ENCODE measurements at regions not wholly inside any gene's neighbourhood (a gene's known extent, or its start where the extent isn't known, plus 50 kb on each side); places are given as distances from the start of the nearest gene placed in this dataset.

DNA sequence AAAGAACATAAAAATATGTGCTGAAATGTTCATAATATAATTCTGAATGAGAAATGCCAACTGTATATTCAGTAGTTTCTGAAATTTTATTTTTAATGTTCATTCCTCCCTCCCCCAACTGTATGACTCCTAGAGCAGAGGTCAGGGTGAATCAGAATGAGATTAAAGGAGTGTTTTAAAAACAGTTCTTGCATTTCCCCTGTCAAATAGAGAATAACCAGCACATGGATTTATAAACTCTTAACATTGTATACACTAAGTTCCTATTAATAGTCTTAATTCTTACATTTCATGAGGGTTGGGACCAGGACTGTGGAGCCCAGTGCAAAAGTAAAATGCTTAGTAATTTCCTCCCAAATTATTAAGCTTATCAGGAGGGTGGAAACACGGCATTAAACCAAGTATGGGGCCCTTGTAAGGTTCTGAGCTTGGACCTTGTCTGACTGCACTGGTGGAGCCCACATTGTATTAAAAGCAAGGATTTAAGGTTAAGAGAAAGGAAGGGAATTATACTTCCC, 474.6 kb upstream of the RAG2 start:
- peak; percentile 2 for DNase-seq (ENCODE audit: low read depth)

GRCh38 chr11:37050311-37050710, 452.3 kb upstream of the RAG2 start:
- DNase-seq (ENCODE audit: low read depth) = no peak

DNA sequence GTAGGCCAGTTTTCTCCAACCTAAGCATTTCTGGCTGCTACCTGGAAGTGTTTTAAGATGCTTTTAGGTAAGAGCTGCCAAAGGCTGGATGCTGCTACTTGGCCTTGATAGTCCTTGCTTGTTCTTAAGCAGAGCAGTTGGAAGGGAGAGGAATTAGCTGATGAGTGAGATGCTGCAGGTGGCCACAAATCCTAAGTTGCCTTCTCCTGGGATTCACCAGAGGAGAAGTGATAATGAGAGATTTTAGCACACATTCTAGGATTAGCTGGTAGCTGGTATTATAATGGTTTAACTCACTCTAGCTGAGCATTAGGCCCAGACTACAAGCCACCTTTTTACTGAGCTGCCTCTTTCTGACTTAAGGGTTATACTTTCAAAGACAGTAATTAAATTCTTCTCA, 442.9 kb upstream of the RAG2 start:
- DNase-seq (ENCODE audit: low read depth) = no peak

DNA sequence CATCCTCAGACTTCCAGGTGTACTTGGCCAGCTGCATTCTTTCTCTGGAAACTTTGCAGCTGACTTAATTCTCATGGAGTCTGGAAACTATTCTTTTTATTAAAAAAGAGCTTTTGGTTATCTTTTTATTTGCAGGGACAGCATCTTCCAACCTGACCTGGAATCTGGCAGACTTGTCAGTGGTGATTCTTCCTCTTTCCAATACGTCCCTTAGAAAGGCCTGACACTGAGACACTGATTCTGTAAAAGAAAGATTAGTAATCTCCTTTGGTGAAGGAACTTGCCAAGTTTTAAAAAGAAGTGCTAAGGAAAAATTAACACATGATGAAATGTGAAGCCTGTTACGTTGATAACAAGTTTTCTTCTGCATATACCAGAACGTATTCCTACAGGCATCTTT, 440.9 kb upstream of the RAG2 start:
- no peak for DNase-seq (ENCODE audit: low read depth)

GRCh38 chr11:37026741-37027140, 428.7 kb upstream of the RAG2 start:
- DNase-seq (ENCODE audit: low read depth) = no peak

GRCh38 chr11:37026326-37026725, 428.3 kb upstream of the RAG2 start:
- DNase-seq (ENCODE audit: low read depth) = no peak

GRCh38 chr11:37006563-37006962, 408.5 kb upstream of the RAG2 start:
- no peak for DNase-seq (ENCODE audit: low read depth)

GRCh38 chr11:37002831-37003230, 404.8 kb upstream of the RAG2 start:
- no peak for DNase-seq (ENCODE audit: low read depth)

GRCh38 chr11:36997656-36998055, 399.6 kb upstream of the RAG2 start:
- no peak for DNase-seq (ENCODE audit: low read depth)

DNA sequence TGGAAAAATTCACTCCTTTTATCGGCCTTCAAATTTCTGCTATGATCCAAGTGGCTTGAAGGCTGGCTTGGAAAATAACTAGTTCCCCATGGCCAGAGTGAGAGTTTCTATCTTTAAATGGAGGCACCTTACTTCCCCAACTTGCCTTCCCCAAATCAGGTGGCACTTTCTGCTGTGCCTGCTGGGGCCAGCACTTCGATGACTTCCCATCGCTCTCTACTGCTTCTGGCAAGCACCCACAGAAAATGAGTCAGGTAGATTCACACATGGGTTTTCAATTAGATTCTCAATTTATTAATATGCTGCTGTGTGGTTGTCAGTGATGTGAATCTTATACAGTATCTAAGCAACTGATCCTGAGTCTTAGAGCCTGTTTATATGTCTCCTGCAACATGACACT, 398.8 kb upstream of the RAG2 start:
- DNase-seq (ENCODE audit: low read depth) = no peak

DNA sequence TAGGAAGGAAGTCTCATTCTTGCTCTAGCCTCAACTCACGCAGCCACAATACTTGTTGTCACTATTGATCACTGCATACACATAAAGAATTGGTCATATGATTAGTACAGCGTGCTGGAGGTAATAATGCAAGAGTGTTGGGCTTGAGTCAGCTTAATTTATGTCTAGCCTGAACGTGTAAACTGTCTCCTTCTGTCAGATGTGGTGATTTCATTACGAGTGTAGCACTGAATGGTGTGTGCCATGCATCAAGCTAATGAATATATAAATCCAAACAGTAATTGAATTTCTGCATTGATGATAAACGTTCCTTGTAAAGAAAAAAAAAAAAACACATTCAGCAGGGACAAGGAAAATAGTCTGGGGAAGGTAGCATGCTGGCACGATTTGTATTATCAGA, 396.2 kb upstream of the RAG2 start:
- no peak for DNase-seq (ENCODE audit: low read depth)

DNA sequence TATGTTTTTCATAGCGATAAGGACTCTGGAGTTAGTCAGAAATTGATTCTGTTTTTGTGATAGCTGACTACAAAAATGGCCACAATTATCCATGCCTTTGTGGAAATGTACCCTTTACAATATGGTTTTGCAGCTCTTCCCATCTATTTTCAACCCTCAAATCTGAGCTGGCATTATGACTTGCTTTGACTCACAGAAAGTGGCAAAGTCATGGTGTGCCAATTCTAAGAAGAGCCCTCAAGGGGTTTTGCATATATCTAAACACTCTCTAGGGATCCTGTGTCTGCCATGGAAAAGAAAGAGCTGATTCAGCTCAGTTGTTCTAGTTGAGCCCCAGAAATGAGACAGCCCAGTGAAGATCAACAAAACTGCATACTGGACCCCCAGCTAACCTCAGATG, 390.5 kb upstream of the RAG2 start:
- no peak for DNase-seq (ENCODE audit: low read depth)

GRCh38 chr11:36985562-36985961, 387.5 kb upstream of the RAG2 start:
- DNase-seq (ENCODE audit: low read depth) = no peak

- no peak for DNase-seq (ENCODE audit: low read depth)
Measured at GRCh38 chr11:36976741-36977140, 378.7 kb upstream of the RAG2 start.

GRCh38 chr11:36974771-36975170, 376.7 kb upstream of the RAG2 start:
- DNase-seq (ENCODE audit: low read depth) = no peak

GRCh38 chr11:36953976-36954375, 355.9 kb upstream of the RAG2 start:
- peak; percentile 19 for DNase-seq (ENCODE audit: low read depth)

DNA sequence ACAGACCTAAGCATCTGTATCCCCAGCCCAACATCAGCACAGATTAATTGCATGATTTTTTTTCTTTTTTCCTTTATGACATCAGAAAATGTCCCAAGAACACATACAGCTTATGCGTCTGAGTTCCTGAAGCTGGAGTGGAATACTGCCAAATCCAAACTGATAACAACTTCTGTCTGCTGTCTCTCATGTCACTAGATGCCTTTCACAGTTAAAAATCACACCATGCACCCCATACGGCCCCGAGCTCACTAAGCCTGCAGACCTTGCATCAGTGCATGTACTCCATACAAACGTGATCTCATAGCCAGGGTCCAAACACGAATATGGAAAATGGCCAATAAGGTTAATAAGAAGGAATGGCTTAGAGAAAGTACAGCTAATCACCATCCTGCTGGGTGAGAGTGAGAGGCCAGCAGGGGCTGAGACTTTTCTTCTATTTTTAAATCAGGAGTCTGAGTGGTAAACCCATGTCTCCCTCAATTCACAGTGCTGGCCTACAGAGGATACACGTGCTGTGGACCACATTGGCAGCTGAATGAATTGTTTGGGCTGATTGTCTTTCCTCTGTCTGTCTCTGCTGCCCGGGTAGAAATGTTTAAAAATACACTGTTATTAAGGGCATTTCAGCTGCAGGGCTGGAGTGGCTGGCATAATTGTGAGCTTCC, 350.6 kb upstream of the RAG2 start:
- no peak for DNase-seq (ENCODE audit: low read depth)

GRCh38 chr11:36945384-36945783, 347.3 kb upstream of the RAG2 start:
- peak; percentile 13 for DNase-seq (ENCODE audit: low read depth)

DNA sequence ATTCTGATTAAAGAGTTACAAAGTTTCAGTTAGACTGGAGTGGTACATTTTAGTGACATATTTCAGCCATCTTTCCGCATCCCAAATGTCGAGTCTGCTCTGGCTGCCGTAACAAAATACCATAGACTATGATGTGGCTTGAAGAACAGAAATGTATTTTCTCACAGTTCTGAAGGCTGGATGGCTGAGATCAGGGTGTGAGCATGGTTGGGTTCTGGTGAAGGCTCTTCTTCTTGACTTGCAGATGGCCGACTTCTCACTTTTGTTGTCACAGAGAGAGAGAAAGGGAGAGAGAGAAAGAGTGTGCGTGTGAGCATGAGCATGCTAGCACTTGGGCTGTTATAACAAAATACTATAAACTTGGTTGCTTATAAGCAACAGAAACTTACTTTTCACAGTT, 335.4 kb upstream of the RAG2 start:
- DNase-seq (ENCODE audit: low read depth) = no peak

DNA sequence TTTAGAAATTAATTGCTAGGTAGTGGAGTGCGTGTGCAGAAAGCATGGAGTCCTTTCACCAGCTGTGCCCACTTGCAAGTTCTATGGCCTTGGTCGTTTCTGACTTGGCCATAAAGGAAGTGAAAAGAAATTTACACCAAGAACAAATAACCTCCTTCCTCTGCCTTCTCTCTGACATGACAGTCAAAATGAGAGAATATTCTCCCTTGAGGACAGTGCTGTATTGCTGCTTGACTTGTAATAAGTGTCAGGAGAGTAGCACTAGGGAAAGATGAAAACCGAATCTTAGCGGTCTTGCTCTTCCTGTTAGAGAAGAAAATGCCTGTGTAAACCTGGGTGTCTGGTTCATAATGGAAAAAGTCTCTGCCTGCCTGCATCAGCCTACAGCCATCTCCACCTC, 333.1 kb upstream of the RAG2 start:
- DNase-seq (ENCODE audit: low read depth) = no peak

- DNase-seq (ENCODE audit: low read depth) = no peak
Measured at GRCh38 chr11:36930256-36930655, 332.2 kb upstream of the RAG2 start.

- DNase-seq (ENCODE audit: low read depth) = no peak
Measured at GRCh38 chr11:36929401-36929800, 331.4 kb upstream of the RAG2 start.

- no peak for DNase-seq (ENCODE audit: low read depth)
Measured at GRCh38 chr11:36928621-36929020, 330.6 kb upstream of the RAG2 start.

- no peak for DNase-seq (ENCODE audit: low read depth)
Measured at GRCh38 chr11:36899800-36900199, 301.8 kb upstream of the RAG2 start.
